Adrenal gland (tissue), 9 donors: ENCODE measurements at regions not wholly inside any gene's neighbourhood (a gene's known extent, or its start where the extent isn't known, plus 50 kb on each side); places are given as distances from the start of the nearest gene placed in this dataset.

Experiments
- DNase-seq, 7 donors: peaks; one replicate each; pipeline ENCODE4 v3.0.0-alpha.2; 2019 to 2020
- H3K27ac ChIP-seq, 5 donors: fragments of 200-600 bp; sonication (generic) in 4 of 5; 1 replicate in 3 of 5; 2 replicates in 2 of 5; pipeline versions ENCODE4 v1.5.1 to v1.8.0; 2016 to 2020; ENCODE audit warnings: mild to moderate bottlenecking in 1 of 5
- H3K27me3 ChIP-seq: fragments of 200-600 bp; 2 replicates; pipeline ENCODE4 v1.8.0; 2021
- H3K36me3 ChIP-seq, 2 donors: fragments of 200-600 bp; replicated peaks in 1 of 2; 1 replicate in 1 of 2; 2 replicates in 1 of 2; pipeline versions ENCODE4 v1.5.1 to v1.8.0; 2018 to 2022
- H3K4me1 ChIP-seq, 2 donors: fragments of 200-600 bp; replicated peaks in 1 of 2; 1 replicate in 1 of 2; 2 replicates in 1 of 2; pipeline versions ENCODE4 v1.5.1 to v1.8.0; 2018 to 2021
- H3K4me3 ChIP-seq, 4 donors: fragments of 200-600 bp; sonication (generic) in 3 of 4; one replicate each; pipeline ENCODE4 v1.5.1; 2016 to 2018
- H3K9me3 ChIP-seq, 3 donors: fragments of 200-600 bp; sonication (generic) in 1 of 3; replicated peaks in 1 of 3; 1 replicate in 2 of 3; 2 replicates in 1 of 3; pipeline versions ENCODE4 v1.5.1 to v1.8.0; 2016 to 2021
- POLR2A ChIP-seq, 2 donors: fragments of 450-650 bp; IDR thresholded peaks; one replicate each; pipeline ENCODE4 v1.6.1; 2017; ENCODE audit warnings: antibody characterized with exemption in 2 of 2, mild to moderate bottlenecking in 2 of 2, moderate library complexity in 1 of 2
- WGBS, 4 donors: extraction: QIAGEN DNeasy Blood & Tissue Kit in 2 of 4; methylation state at CpG; one replicate each; pipeline versions ENCODE4 v1.1.5 to v1.1.7; 2013 to 2017; 5-methylcytosine and 5-hydroxymethylcytosine counted together
- intact Hi-C, 2 donors: fragments of 100-400 bp; cut with DNase I; formaldehyde crosslinking; loops; one replicate each; pipeline versions ENCODE4 v1.14.1 to v1.15.0; 2022 to 2023
- TF ChIP-seq, protein P1 (sequence below), 6 experiments: fragments of 450-650 bp in 4 of 6; fragments of 200-600 bp in 2 of 6; sonication (generic) in 1 of 6; IDR thresholded peaks; 1 replicate in 5 of 6; 2 replicates in 1 of 6; pipeline versions ENCODE4 v1.5.1 to v1.8.0; 2016 to 2021; ENCODE audit warnings: antibody characterized with exemption in 6 of 6, mild to moderate bottlenecking in 2 of 6, moderate library complexity in 1 of 6
- donor health status: healthy with polysubstance abuse.
- donor health status: Bipolar disorder and iron deficiency.
- donor health status: DM: yes; HTN: yes; CAD: no.
- donor health status: DM: no; HTN: no; CAD: no.
- donor health status: DM: no; HTN: no; CAD: no.

- intact Hi-C loops, result no loop called here
Observed at GRCh38 chr2:41626936-41627335, 420.9 kb upstream of the PKDCC start.

GRCh38 chr2:41634686-41635085 is 413.1 kb upstream of the PKDCC start:
- no peak for TF ChIP-seq POLR2A (IDR thresholded peaks at IDR 0.05)
- TF ChIP-seq, protein P1, sequence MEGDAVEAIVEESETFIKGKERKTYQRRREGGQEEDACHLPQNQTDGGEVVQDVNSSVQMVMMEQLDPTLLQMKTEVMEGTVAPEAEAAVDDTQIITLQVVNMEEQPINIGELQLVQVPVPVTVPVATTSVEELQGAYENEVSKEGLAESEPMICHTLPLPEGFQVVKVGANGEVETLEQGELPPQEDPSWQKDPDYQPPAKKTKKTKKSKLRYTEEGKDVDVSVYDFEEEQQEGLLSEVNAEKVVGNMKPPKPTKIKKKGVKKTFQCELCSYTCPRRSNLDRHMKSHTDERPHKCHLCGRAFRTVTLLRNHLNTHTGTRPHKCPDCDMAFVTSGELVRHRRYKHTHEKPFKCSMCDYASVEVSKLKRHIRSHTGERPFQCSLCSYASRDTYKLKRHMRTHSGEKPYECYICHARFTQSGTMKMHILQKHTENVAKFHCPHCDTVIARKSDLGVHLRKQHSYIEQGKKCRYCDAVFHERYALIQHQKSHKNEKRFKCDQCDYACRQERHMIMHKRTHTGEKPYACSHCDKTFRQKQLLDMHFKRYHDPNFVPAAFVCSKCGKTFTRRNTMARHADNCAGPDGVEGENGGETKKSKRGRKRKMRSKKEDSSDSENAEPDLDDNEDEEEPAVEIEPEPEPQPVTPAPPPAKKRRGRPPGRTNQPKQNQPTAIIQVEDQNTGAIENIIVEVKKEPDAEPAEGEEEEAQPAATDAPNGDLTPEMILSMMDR (IDR thresholded peaks at IDR 0.05), result no peak
- intact Hi-C loops, result no loop called here
- Histone ChIP-seq H3K27ac (no peak overlapping the region), H3K27me3 (no peaks in the 10 kb centered on the region), H3K4me1 (no peaks in the 10 kb centered on the region), H3K36me3 (no peaks in the 10 kb centered on the region), H3K9me3 (no peaks in the 10 kb centered on the region), H3K4me3 (no peak overlapping the region)
- 81 to 87% (median 86%) methylated on average over 2 of the region's 2 CpGs for WGBS, 4 donors
- no peak for DNase-seq

More at GRCh38 chr2:41626936-41627335, 420.9 kb upstream of the PKDCC start:
- DNase-seq, result no peak
- Histone ChIP-seq H3K4me1 (peaks cover 7 to 12% of the 10 kb centered on the region in 2 donors), H3K36me3 (no peaks in the 10 kb centered on the region), H3K27me3 (no peaks in the 10 kb centered on the region), H3K9me3 (no peaks in the 10 kb centered on the region), H3K27ac (no peak overlapping the region), H3K4me3 (no peak overlapping the region)
- WGBS, 4 donors, result 93 to 96% (median 95%) methylated on average over 2 of the region's 2 CpGs
- TF ChIP-seq, protein P1 (IDR thresholded peaks at IDR 0.05), result no peak
- no peak for TF ChIP-seq POLR2A (IDR thresholded peaks at IDR 0.05)

DNA sequence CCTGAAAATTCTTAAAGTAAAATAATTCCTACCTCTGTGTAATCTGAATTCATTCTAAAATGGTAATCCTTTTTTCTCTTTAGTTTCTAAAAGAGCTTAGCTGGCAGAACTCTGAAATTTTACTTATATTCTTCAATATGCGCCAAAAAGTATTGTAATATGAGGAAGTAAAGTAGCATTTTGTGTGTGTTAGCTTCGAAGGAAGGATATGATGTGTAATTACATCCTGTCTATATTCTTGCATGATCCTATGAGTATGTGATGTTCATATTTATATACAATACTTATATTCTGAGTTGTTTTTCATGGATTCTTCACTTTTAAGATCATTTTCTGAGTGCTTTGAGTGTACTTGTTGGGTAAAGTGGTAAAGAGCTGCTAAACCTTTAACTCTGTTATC is 402.9 kb upstream of the PKDCC start:
- intact Hi-C loops, result no loop called here
- WGBS, 4 donors, result 66 to 83% (median 73%) methylated on average over 2 of the region's 2 CpGs
- TF ChIP-seq, protein P1 (IDR thresholded peaks at IDR 0.05), result no peak
- no peak for TF ChIP-seq POLR2A (IDR thresholded peaks at IDR 0.05)

GRCh38 chr2:41647468-41648050 is 400.3 kb upstream of the PKDCC start:
- intact Hi-C loops, result no loop called here
- Histone ChIP-seq H3K27me3 (no peaks in the 10 kb centered on the region), H3K36me3 (no peaks in the 10 kb centered on the region), H3K4me3 (no peak overlapping the region), H3K27ac (no peak overlapping the region), H3K4me1 (no peaks in the 10 kb centered on the region), H3K9me3 (no peaks in the 10 kb centered on the region)
- DNase-seq, result no peak
- TF ChIP-seq, protein P1 (IDR thresholded peaks at IDR 0.05), result no peak
- no peak for TF ChIP-seq POLR2A (IDR thresholded peaks at IDR 0.05)
- 57 to 83% (median 80%) methylated on average over 1 of the region's 1 CpG for WGBS, 4 donors

More for the DNA sequence above, 402.9 kb upstream of the PKDCC start:
- DNase-seq, result no peak
- H3K4me3 ChIP-seq, result no peak overlapping the region
- H3K9me3 ChIP-seq, result no peaks in the 10 kb centered on the region
- H3K4me1 ChIP-seq, result no peaks in the 10 kb centered on the region
- no peaks in the 10 kb centered on the region for H3K27me3 ChIP-seq
- no peaks in the 10 kb centered on the region for H3K36me3 ChIP-seq
- H3K27ac ChIP-seq, result no peak overlapping the region
